HCT116 (cell line): ENCODE measurements at regions not wholly inside any gene's neighbourhood (a gene's known extent, or its start where the extent isn't known, plus 50 kb on each side); places are given as distances from the start of the nearest gene placed in this dataset.
"Not testable (repeated sequence)": the region's sequence is repeated elsewhere in the genome, so short reads cannot be mapped to it uniquely, and the experiment has no call there.

Source experiments
- ATAC-seq: fragments of 200-7000 bp; cut with Tn5 transposase; 2 replicates; pipeline ENCODE4 v1.9.1; 2020; ENCODE audit warnings: mild to moderate bottlenecking, moderate library complexity
- BruUV-seq: library from RNA; stranded (reverse); fragments of 400-500 nt; replicated peaks from 2 replicates; lab custom pipeline; 2021; lab: Mats Ljungman, UMichigan
- CTCF ChIA-PET: fragments of 300-600 bp; sonication (Branson Sonifier 250); formaldehyde crosslinking; loops from one replicate; lab custom pipeline; 2021; ENCODE audit warnings: antibody characterized with exemption; lab: Charles Lee
- POLR2A ChIA-PET: fragments of 300-600, 350-600 bp; sonication (Branson Sonifier 250); formaldehyde crosslinking; loops from one replicate; lab custom pipeline; 2021; ENCODE audit warnings: antibody characterized with exemption; lab: Charles Lee
- RAD21 ChIA-PET, 2 experiments: fragments of 300-600 bp; sonication (Branson Sonifier 250); formaldehyde crosslinking; loops; one replicate each; lab custom pipeline; 2023; ENCODE audit warnings: low total read pairs in 2 of 2; ENCODE audit not compliant: uncharacterized antibody in 2 of 2, unreplicated experiment in 2 of 2, low non-redundant PET in 1 of 2; lab: Charles Lee
- DNase-seq: peaks from one replicate; pipeline ENCODE4 v3.0.0-alpha.2; 2010; ENCODE audit warnings: low read depth, low spot score
- H2AFZ ChIP-seq: fragments of 200-600 bp; shearing (Covaris generic), sonication (generic); 2 replicates; pipeline ENCODE4 v1.6.1; 2017; ENCODE audit warnings: low read depth, mixed run types, mixed read lengths, antibody characterized with exemption, low read length; ENCODE audit not compliant: poor library complexity, severe bottlenecking
- H3K27ac ChIP-seq: 2 replicates; pipeline ENCODE4 v1.5.1; 2012; ENCODE audit warnings: low read depth, low read length
- H3K27me3 ChIP-seq: fragments of 200-600 bp; sonication (generic); 2 replicates; pipeline ENCODE4 v1.6.1; 2016; ENCODE audit warnings: mixed run types, low read length, mixed read lengths; ENCODE audit not compliant: insufficient read depth
- H3K36me3 ChIP-seq, 2 experiments: fragments of 200-500 bp in 1 of 2; fragments of 200-600 bp in 1 of 2; sonication (Bioruptor generic) in 1 of 2; sonication (generic) in 1 of 2; 2 replicates each; pipeline versions ENCODE4 v1.5.1 to v1.6.1; 2014 to 2016; ENCODE audit warnings: low read length in 2 of 2, inconsistent platforms in 1 of 2, mixed read lengths in 1 of 2, mixed run types in 1 of 2; ENCODE audit not compliant: insufficient read depth in 2 of 2, control insufficient read depth in 1 of 2
- H3K4me1 ChIP-seq, 2 experiments: fragments of 200-600 bp in 1 of 2; sonication (generic) in 1 of 2; 2 replicates each; pipeline versions ENCODE4 v1.5.1 to v1.6.1; 2012 to 2017; ENCODE audit warnings: low read length in 2 of 2, inconsistent platforms in 1 of 2, mild to moderate bottlenecking in 1 of 2, mixed read lengths in 1 of 2, mixed run types in 1 of 2, moderate library complexity in 1 of 2; ENCODE audit not compliant: insufficient read depth in 2 of 2, control insufficient read depth in 1 of 2
- H3K4me2 ChIP-seq: fragments of 200-600 bp; sonication (generic); 2 replicates; pipeline ENCODE4 v1.6.1; 2017; ENCODE audit warnings: mixed run types, low read length, mixed read lengths
- H3K4me3 ChIP-seq, 2 experiments: fragments of 200-600 bp in 1 of 2; sonication (generic) in 1 of 2; replicated peaks in 1 of 2; 2 replicates each; pipeline ENCODE4 v1.5.1; 2011 to 2016; ENCODE audit warnings: low read length in 2 of 2, control low read depth in 1 of 2, low read depth in 1 of 2, mild to moderate bottlenecking in 1 of 2, mixed read lengths in 1 of 2, mixed run types in 1 of 2
- H3K79me2 ChIP-seq: fragments of 200-600 bp; sonication (generic); 2 replicates; pipeline ENCODE4 v1.6.1; 2017; ENCODE audit warnings: mild to moderate bottlenecking, mixed run types, low read length, moderate library complexity, mixed read lengths; ENCODE audit not compliant: insufficient read depth
- H3K9ac ChIP-seq: fragments of 200-600 bp; sonication (generic); 2 replicates; pipeline ENCODE4 v1.6.1; 2016; ENCODE audit warnings: low read length, mixed read lengths
- H3K9me2 ChIP-seq: fragments of 200-600 bp; sonication (generic), shearing (Covaris generic); 2 replicates; pipeline ENCODE4 v1.6.1; 2017; ENCODE audit warnings: mixed run types, mild to moderate bottlenecking, moderate library complexity; ENCODE audit not compliant: insufficient read depth
- H3K9me3 ChIP-seq, 2 experiments: fragments of 200-500 bp in 1 of 2; fragments of 200-600 bp in 1 of 2; sonication (Bioruptor generic) in 1 of 2; sonication (generic) in 1 of 2; 2 replicates each; pipeline ENCODE4 v1.6.1; 2014 to 2017; ENCODE audit warnings: low read length in 2 of 2, mixed read lengths in 2 of 2, inconsistent platforms in 1 of 2, low read depth in 1 of 2, mild to moderate bottlenecking in 1 of 2, mixed run types in 1 of 2, moderate library complexity in 1 of 2; ENCODE audit not compliant: control insufficient read depth in 1 of 2, insufficient read depth in 1 of 2
- H4K20me1 ChIP-seq: fragments of 200-600 bp; sonication (generic), shearing (Covaris generic); 2 replicates; pipeline ENCODE4 v1.6.1; 2017; ENCODE audit warnings: mixed run types, mild to moderate bottlenecking, moderate library complexity; ENCODE audit not compliant: insufficient read depth
- EZH2 ChIP-seq: fragments of 200-600 bp; sonication (generic); IDR thresholded peaks from 2 replicates; pipeline ENCODE4 v1.6.1; 2017; ENCODE audit warnings: antibody characterized with exemption, mixed run types
- EZH2phosphoT487 ChIP-seq: fragments of 200-600 bp; IDR thresholded peaks from 2 replicates; pipeline ENCODE4 v1.6.1; 2018; ENCODE audit warnings: antibody characterized with exemption, borderline replicate concordance
- SP1 ChIP-seq: IDR thresholded peaks from 2 replicates; pipeline ENCODE4 v1.6.1; 2012; ENCODE audit warnings: low read depth
- SRF ChIP-seq: IDR thresholded peaks from 2 replicates; pipeline ENCODE4 v1.6.1; 2012; ENCODE audit warnings: low read depth
- TCF7L2 ChIP-seq: IDR thresholded peaks from 2 replicates; pipeline ENCODE4 v1.7.0; 2011; ENCODE audit warnings: borderline replicate concordance, inconsistent platforms; ENCODE audit not compliant: insufficient read depth, insufficient read length; ENCODE audit errors: extremely low read depth
- YY1 ChIP-seq: IDR thresholded peaks from 2 replicates; pipeline ENCODE4 v1.6.1; 2011; ENCODE audit warnings: low read length, low read depth, moderate library complexity, mild to moderate bottlenecking; ENCODE audit not compliant: insufficient replicate concordance; ENCODE audit errors: extremely low read depth
- ZFX ChIP-seq: fragments of 450-650 bp; IDR thresholded peaks from 2 replicates; pipeline ENCODE4 v1.6.1; 2017
- intact Hi-C: fragments of 100-400 bp; cut with micrococcal nuclease; formaldehyde crosslinking; loops from 2 replicates; pipeline ENCODE4 v1.10.0; 2022

DNA sequence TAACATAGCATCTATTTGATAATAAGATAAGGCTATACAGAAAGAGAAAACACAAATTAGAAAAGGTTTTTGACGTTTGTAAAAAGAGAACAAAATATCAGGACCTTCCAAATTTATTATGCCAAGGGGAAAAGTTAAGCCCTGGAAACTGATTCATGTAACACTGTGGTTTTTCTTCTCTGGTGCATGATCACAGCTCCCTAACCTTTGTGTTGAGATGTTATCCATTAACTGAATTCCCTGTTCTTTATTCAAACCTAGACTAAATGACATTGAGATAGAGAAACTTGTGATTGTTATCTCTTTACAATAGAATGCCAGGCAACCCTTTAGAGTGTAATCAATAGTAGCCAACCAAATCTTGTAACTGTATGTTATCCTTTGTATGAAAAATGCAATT lies 141.5 kb upstream of the NRG3 start (continued):
- TF ChIP-seq TCF7L2 (no peak), EZH2 (no peak), ZFX (no peak)
- TF ChIP-seq, all 23 proteins: peak for 0

DNA sequence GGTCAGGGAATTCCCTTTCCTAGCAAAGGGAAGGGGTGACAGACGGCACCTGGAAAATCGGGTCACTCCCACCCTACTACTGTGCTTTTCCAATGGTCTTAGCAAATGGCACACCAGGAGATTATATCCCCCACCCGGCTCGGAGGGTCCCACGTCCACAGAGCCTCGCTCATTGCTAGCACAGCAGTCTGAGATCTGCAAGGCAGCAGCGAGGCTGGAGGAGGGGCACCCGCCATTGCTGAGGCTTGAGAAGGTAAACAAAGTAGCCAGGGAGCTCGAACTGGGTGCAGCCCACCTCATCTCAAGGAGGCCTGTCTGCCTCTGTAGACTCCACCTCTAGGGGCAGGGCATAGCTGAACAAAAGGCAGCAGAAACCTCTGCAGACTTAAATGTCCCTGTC lies 139.8 kb upstream of the NRG3 start:
- CTCF ChIA-PET, H3K9ac ChIP-seq, H3K27ac ChIP-seq, H3K9me2 ChIP-seq, H3K9me3 ChIP-seq, intact Hi-C loops, BruUV-seq, H3K79me2 ChIP-seq, DNase-seq, H3K4me1 ChIP-seq, RAD21 ChIA-PET, H3K27me3 ChIP-seq, H3K4me3 ChIP-seq, H2AFZ ChIP-seq, ATAC-seq, H3K4me2 ChIP-seq, H4K20me1 ChIP-seq, POLR2A ChIA-PET, H3K36me3 ChIP-seq: not testable (repeated sequence)

- Histone ChIP-seq H3K9me2 (no peaks in the 10 kb centered on the region), H3K4me3 (no peak overlapping the region), H3K9ac (no peak overlapping the region), H2AFZ (no peak overlapping the region), H3K27ac (no peak overlapping the region), H3K4me2 (no peak overlapping the region), H4K20me1 (no peaks in the 10 kb centered on the region), H3K36me3 (no peaks in the 10 kb centered on the region; a peak in 1 of 4 replicates), H3K9me3 (peaks cover 0 to 6% of the 10 kb centered on the region in 2 experiments; a peak in 2 of 4 replicates), H3K27me3 (no peaks in the 10 kb centered on the region), H3K79me2 (no peaks in the 10 kb centered on the region), H3K4me1 (no peaks in the 10 kb centered on the region)
- CTCF ChIA-PET: no interaction called here
- no peak for TF ChIP-seq SRF
- no peak for TF ChIP-seq EZH2
- no peak for TF ChIP-seq YY1
- TF ChIP-seq SP1: no peak
- no peak for TF ChIP-seq EZH2phosphoT487
- no TSS peak for BruUV-seq
- POLR2A ChIA-PET: no interaction called here
- no peak for ATAC-seq
- DNase-seq: no peak
- intact Hi-C loops: no loop called here
- RAD21 ChIA-PET: no interaction called here
Measured at GRCh38 chr10:81759111-81759510, 115.9 kb upstream of the NRG3 start.
